AG09319 (cell line): ENCODE measurements at regions not wholly inside any gene's neighbourhood (a gene's known extent, or its start where the extent isn't known, plus 50 kb on each side); places are given as distances from the start of the nearest gene placed in this dataset.

Experiments used
- DNase-seq: peaks from one replicate; pipeline ENCODE4 v3.0.0-alpha.2; 2010; ENCODE audit warnings: low read depth; ENCODE audit errors: extremely low read depth
- TF ChIP-seq, protein P1 (sequence below): IDR thresholded peaks from 2 replicates; pipeline ENCODE4 v1.5.1; 2011; ENCODE audit warnings: low read depth, mild to moderate bottlenecking, inconsistent platforms, low read length, moderate library complexity

DNA sequence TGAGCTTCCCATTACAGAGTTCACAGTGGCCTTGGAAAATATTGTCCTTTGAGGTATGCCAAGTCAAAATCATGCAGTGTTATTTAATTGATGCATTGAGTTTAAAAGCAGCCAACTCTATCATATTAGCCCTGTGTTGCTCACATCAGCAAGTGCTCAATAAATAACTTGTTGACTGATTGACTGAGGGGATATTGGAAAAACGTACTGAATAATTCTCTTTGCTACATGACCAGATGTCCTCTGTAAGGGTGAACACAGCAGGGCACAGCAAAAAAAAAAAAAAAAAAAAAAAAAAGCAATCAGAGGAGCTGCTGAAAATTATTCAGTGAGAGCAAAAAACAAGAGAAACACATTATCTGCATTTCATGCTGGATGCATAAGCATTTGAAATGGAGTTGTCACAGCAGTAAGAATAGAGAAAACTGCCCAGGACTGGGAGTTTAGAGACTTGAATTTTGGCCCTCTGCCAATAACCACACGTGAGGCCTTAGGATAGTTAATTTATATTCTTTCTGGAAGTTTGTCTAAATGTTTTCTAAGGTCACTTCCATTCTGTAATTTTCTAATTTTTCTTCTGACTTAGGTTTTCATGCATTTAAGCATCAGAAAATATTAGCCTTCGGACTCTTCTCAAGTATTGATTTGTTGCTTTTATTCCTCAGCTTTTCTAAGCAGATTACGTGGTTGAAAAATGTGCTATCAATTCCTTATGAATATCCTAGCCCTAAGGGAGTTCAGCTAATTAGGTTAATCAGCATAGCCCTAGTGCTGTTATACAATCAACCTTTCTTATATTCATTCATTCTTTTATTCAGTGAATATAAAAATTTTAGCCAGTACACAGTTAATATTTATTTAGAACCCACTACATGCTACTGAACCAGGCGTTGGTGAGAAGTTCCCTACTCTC is 246.8 kb upstream of the STXBP5 start:
- no peak for DNase-seq
- TF ChIP-seq, protein P1, sequence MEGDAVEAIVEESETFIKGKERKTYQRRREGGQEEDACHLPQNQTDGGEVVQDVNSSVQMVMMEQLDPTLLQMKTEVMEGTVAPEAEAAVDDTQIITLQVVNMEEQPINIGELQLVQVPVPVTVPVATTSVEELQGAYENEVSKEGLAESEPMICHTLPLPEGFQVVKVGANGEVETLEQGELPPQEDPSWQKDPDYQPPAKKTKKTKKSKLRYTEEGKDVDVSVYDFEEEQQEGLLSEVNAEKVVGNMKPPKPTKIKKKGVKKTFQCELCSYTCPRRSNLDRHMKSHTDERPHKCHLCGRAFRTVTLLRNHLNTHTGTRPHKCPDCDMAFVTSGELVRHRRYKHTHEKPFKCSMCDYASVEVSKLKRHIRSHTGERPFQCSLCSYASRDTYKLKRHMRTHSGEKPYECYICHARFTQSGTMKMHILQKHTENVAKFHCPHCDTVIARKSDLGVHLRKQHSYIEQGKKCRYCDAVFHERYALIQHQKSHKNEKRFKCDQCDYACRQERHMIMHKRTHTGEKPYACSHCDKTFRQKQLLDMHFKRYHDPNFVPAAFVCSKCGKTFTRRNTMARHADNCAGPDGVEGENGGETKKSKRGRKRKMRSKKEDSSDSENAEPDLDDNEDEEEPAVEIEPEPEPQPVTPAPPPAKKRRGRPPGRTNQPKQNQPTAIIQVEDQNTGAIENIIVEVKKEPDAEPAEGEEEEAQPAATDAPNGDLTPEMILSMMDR, result no peak

DNA sequence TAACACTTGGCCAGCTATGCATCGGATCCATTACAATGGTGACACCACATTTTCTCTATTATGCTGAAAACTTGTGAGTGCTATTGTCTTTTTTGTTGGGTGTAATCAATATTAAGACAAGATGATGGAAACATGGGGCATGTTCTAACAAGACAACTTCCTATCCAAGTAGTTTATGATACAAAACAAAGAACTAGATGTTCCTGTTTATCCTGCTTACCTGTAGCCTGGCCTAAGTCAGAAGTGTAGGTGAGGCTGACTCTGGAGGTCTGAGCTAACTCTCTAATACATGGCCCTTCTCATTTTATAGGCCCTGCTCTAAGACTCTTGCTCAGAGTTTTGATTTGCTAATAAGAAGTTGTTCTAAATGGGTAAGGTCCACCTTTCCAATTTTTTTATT is 242.4 kb upstream of the STXBP5 start:
- TF ChIP-seq, protein P1, result no peak
- no peak for DNase-seq

DNA sequence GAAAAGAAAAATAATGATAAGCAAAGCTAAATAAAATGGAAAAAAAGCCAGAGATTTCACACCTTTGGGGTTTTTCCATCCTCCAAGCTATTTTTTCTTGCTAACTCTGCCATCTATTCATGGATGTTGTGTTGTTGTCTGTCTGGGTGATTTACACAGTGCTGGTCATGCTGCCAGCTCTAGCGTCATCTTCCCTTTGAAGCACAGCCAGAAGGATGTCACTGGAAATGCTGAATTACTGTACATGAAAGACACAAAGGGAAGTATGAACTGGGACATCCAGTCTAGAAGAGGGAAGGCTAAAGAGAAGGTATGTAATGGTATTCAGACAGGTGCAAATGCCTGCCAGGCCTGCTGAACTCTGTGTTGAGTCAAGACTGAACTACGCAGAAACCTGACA is 241.9 kb upstream of the STXBP5 start:
- no peak for DNase-seq
- TF ChIP-seq, protein P1, result no peak

DNA sequence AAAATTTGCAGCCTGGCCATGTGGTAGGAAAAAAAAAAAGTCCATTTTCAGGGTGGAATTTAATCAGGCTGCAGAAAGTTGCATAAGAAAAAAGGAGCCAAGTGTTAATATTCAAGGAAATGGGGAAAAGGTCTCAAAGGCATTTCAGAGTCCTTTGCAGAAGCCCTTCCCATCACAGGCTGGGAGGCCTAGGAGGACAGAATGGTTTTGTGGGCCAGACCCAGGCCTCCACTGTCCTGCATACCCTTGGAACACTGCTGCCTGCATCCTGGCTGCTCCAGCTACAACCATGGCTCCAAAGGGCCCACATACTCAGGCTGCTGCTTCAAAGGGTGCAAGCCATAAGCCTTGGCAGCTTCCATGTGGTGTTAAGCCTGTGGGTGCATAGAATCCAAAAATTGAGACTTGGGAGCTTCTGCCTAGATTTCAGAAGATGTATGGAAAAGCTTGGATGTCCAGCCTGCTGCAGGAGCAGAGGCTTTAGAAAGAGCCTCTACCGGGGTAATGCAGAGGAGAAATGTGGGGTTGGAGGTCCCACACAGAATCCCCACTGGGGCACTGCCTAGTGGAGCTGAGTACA is 239.0 kb upstream of the STXBP5 start:
- TF ChIP-seq, protein P1, result no peak
- DNase-seq, result no peak

DNA sequence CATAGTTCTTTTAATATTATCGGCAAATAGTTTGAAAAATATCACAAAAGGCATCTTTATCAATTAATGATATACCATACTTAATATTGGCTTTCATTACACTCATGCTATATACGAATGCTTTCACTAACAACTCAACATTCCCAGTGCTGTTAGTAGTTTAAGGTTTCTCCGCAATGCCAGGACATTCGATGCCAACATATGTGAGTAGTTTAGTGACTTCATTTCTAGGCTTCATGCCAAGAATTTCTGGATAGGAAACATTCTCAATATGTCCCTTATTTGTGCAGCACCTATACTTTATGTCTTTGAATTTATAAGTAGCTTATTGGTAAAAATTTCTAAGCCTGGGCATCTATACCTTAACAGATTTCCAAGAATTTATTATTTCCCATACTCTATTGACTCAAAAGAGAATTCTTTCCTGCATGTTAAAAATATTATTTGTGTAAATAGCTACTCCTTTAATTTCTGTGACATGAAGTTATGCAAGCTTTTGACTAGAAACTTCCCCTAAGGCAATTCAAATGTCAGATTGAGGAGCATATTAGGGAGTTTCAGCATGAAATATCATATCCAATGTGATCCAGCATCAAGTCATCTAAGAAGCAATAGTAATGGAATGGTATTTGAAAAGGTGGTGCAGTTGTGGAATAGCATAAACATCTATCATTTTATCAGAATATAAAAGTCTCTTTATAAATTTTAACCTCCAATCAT is 236.0 kb upstream of the STXBP5 start:
- DNase-seq, result peak; percentile 61
- TF ChIP-seq, protein P1, result no peak

DNA sequence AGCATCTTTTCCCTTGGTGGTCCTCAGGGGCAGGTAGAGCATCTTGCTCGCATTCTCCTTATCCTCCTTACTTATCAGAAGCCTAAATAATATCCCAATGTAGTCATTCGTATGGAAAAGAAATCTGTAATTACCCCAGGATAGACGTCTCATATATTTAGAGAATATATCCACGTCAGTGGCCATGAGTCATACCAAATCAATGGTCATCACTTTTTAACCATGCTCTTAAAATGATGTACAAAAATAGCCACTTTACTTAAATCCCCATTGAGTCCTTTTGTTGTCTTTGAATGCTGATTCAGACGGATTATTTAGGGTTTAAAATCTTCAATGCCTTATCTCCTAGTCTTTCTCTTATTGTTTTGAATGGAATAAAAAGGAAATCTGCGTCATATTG is 231.7 kb upstream of the STXBP5 start:
- TF ChIP-seq, protein P1, result no peak
- no peak for DNase-seq

DNA sequence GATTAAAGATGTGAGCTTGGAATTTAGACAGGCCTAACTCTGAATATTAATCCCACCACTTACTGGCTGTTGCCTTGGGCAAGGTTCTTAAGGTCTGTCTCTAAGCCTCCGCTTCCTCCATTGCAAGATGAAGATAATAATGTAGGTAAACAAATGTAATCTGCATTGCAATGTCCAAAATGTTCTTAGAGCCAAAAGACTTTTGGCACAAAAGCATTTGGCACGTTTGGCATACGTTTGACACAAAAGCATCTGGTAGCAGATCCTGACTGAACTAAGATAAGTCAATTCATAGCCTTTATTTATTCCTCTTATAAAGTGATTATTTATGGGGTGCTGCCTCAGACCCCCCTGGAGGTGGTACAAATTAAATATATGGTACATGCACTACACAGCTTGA is 229.9 kb upstream of the STXBP5 start:
- no peak for DNase-seq
- TF ChIP-seq, protein P1, result no peak
